ENCODE measurements at regions not wholly inside any gene's neighbourhood (a gene's known extent, or its start where the extent isn't known, plus 50 kb on each side); places are given as distances from the start of the nearest gene placed in this dataset.
"Not testable (repeated sequence)": the region's sequence is repeated elsewhere in the genome, so short reads cannot be mapped to it uniquely, and the experiment has no call there.

- DNase-seq (ENCODE audit: low read depth, low spot score), result no peak
Observed at GRCh38 chr4:169342906-169343564, 72.3 kb upstream of the SH3RF1 start.

- no peak for DNase-seq (ENCODE audit: low read depth, low spot score)
Observed at GRCh38 chr4:169342159-169342860, 71.6 kb upstream of the SH3RF1 start.

DNA sequence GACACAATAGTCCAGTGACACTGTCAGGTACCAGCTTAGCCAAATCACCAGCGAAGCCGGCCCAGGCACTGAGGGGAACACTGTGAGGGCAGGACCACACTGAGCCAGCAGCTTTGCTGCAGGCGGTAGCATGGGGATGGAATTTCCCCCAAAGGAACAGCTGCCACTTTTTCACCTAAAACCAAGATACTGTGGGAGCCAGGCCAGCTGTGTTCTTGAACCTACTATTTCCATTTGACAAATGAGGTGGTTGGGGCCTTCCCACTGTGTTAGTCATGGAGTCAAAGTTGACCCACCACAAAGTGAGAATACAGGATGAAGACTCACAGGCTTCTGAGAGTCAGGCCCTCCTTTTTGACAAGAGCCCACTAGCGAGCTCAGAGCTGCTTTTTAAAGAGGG lies 70.7 kb upstream of the SH3RF1 start:
- DNase-seq (ENCODE audit: low read depth, low spot score), result no peak

- no peak for DNase-seq (ENCODE audit: low read depth, low spot score)
Observed at GRCh38 chr4:169340834-169341233, 70.1 kb upstream of the SH3RF1 start.

DNA sequence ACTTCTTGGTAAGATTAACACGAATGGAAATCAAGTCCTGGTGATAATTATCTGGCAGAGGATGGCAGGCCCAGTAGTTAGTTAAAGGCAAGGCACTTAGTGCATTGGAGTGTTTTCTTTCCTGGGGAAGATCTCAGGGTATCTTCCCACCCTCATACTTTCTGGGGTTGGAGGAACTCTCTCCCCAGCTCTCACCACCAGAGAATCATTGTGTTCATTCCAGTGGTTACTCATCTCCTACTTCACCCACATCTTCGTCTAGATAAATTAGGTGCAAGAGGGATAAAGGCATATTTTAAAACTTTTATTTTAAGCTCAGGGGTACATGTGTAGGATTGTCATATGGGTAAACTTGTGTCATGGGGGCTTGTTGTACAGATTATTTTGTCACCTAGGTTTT lies 67.5 kb upstream of the SH3RF1 start:
- no peak for DNase-seq (ENCODE audit: low read depth, low spot score)

DNA sequence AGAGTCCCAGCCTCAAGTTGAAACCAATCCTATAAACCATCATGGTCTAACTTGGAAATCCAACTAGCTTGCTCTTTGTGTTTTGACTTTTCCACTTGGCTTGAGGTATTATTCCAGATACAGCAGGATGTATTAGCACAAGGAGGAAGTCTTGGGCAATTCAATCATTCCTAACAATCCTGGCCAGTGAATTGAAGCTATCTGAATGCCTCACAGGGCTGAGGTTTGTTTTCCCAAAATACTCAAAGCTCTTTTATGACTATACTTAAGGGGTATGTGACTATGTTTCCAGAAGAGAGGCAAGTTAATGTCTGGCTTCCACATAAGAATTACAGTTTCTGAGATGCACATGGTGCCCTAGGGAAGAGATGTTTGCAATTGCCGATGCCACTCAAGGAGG lies 66.8 kb upstream of the SH3RF1 start:
- no peak for DNase-seq (ENCODE audit: low read depth, low spot score)

DNA sequence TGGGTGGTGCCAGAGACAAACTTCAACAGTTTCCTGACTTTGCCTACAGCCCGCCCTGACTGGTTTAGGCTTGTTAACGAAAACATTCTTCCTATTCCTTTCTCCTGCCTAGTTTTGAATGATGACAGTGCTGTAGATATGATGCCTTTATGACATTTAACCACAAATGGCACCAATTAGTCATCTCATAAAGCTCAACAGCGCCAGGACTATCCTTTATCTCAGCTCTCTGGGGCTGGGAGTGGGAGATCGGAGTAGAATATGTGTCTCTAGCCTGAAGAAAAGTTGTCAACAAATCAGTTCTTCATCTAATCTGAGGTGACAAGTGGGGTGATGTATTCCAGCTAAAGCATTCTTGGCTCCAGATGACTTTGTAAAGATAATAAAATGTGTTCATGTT lies 64.6 kb upstream of the SH3RF1 start:
- no peak for DNase-seq (ENCODE audit: low read depth, low spot score)

GRCh38 chr4:169334335-169334734 lies 63.6 kb upstream of the SH3RF1 start:
- peak; percentile 62 for DNase-seq (ENCODE audit: low read depth, low spot score)

- DNase-seq (ENCODE audit: low read depth, low spot score), result no peak
Observed at GRCh38 chr4:169333265-169333664, 62.5 kb upstream of the SH3RF1 start.

GRCh38 chr4:169332583-169332982 lies 61.8 kb upstream of the SH3RF1 start:
- DNase-seq (ENCODE audit: low read depth, low spot score), result no peak

- no peak for DNase-seq (ENCODE audit: low read depth, low spot score)
Observed at GRCh38 chr4:169330811-169331210, 60.1 kb upstream of the SH3RF1 start.

DNA sequence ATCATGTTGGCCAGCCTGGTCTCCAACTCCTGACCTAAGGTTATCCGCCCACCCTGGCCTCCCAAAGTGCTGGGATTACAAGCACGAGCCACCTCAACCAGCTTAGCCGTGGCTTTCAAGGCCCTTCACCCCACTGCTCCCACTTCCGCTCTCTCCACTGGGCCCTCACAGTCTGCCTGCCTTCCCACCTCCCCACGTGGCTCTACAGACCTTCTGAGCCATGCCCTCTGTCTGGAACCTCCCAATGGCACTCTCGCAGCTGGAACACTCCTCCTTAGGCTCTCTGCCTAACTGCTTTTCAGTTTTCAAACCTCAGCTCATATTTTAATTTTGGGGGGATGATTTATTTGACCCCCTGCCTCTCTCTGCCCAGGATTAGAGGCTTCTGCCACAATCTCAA lies 59.3 kb upstream of the SH3RF1 start:
- DNase-seq (ENCODE audit: low read depth, low spot score), result no peak

DNA sequence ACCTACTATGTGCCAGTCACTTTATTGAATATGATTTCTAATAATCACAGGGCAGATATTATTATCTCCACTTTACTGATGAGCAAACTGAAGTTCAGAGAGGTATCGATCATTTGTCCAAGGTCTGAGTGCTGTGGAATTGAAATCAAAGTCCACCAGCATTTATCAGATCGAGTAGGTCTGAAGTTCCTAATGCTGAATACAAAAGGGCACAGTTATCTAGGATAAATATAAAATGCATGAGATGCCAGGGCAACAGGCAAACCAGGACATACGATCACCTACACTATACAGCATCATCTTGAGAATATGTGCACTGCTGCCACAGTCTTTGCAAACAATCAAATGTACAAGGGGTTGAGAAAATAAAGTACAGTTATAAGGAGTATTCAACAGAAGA lies 57.2 kb upstream of the SH3RF1 start:
- DNase-seq (ENCODE audit: low read depth, low spot score), result no peak

DNA sequence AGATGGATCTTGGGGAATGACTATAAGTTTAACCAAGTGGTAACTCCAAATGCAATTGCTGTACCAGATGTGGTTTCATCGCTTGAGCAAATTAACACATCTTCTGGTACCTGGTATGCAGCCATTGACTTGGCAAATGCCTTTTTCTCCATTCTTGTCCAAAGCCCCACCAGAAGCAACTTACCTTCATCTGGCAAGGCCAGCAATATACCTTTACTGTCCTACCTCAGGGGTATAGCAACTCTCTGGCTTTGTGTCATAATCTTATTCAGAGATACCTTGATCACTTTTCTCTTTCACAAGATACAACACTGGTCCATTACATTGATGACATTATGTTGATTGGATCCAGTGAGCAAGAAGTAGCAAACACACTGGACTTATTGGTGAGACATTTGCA lies 53.2 kb upstream of the SH3RF1 start:
- not testable (repeated sequence) for DNase-seq (ENCODE audit: low read depth, low spot score)

GRCh38 chr4:169322833-169323232 lies 52.1 kb upstream of the SH3RF1 start:
- DNase-seq (ENCODE audit: low read depth, low spot score), result not testable (repeated sequence)
